ENCODE measurements at regions not wholly inside any gene's neighbourhood (a gene's known extent, or its start where the extent isn't known, plus 50 kb on each side); places are given as distances from the start of the nearest gene placed in this dataset.

GRCh38 chr11:129700701-129701100, 114.9 kb upstream of the TMEM45B start:
- H3K27me3 ChIP-seq, result no peaks in the 10 kb centered on the region
- DNase-seq, result no peak
- H3K27ac ChIP-seq, result no peak overlapping the region
- no peak for TF ChIP-seq CTCF (IDR thresholded peaks at IDR 0.05)
- TF ChIP-seq POLR2A (IDR thresholded peaks at IDR 0.05), result no peak
- no peaks in the 10 kb centered on the region for H3K9me3 ChIP-seq
- H3K4me3 ChIP-seq (replicated peaks in 1 of 3), result no peak overlapping the region
- no peaks in the 10 kb centered on the region for H3K36me3 ChIP-seq
- intact Hi-C loops (cut with DNase I), result no loop called here
- H3K4me1 ChIP-seq, result no peaks in the 10 kb centered on the region
- WGBS, 2 donors, result 86 to 92% methylated on average over 3 of the region's 3 CpGs

- Histone ChIP-seq H3K4me3 (replicated peaks in 1 of 3) (no peak overlapping the region), H3K36me3 (no peaks in the 10 kb centered on the region), H3K9me3 (no peaks in the 10 kb centered on the region), H3K4me1 (no peaks in the 10 kb centered on the region), H3K27me3 (no peaks in the 10 kb centered on the region), H3K27ac (no peak overlapping the region)
- intact Hi-C loops (cut with DNase I), result no loop called here
- WGBS, 2 donors, result 81 to 87% methylated on average over 4 to 6 of the region's 6 CpGs
- TF ChIP-seq CTCF (IDR thresholded peaks at IDR 0.05) (no peak), POLR2A (IDR thresholded peaks at IDR 0.05) (no peak)
- DNase-seq, result no peak
Measured at GRCh38 chr11:129701706-129702105, 113.9 kb upstream of the TMEM45B start.

- no peak for DNase-seq
- Histone ChIP-seq H3K27me3 (no peaks in the 10 kb centered on the region), H3K4me1 (no peaks in the 10 kb centered on the region), H3K27ac (no peak overlapping the region), H3K9me3 (no peaks in the 10 kb centered on the region), H3K4me3 (replicated peaks in 1 of 3) (no peak overlapping the region), H3K36me3 (no peaks in the 10 kb centered on the region)
- TF ChIP-seq CTCF (IDR thresholded peaks at IDR 0.05) (no peak), POLR2A (IDR thresholded peaks at IDR 0.05) (no peak)
- WGBS, 2 donors, result 81 to 87% methylated on average over 14 of the region's 14 CpGs
- intact Hi-C loops (cut with DNase I), result no loop called here
Measured at GRCh38 chr11:129702410-129703398, 112.9 kb upstream of the TMEM45B start.

GRCh38 chr11:129703846-129704245, 111.8 kb upstream of the TMEM45B start:
- WGBS, 2 donors, result 69 to 75% methylated on average over 6 of the region's 6 CpGs
- Histone ChIP-seq H3K9me3 (no peaks in the 10 kb centered on the region), H3K36me3 (no peaks in the 10 kb centered on the region), H3K4me3 (replicated peaks in 1 of 3) (no peak overlapping the region), H3K4me1 (no peaks in the 10 kb centered on the region), H3K27ac (no peak overlapping the region), H3K27me3 (no peaks in the 10 kb centered on the region)
- intact Hi-C loops (cut with DNase I), result no loop called here
- TF ChIP-seq CTCF (IDR thresholded peaks at IDR 0.05) (no peak), POLR2A (IDR thresholded peaks at IDR 0.05) (no peak)
- no peak for DNase-seq

GRCh38 chr11:129704831-129705230, 110.8 kb upstream of the TMEM45B start:
- Histone ChIP-seq H3K9me3 (no peaks in the 10 kb centered on the region), H3K27me3 (no peaks in the 10 kb centered on the region), H3K27ac (no peak overlapping the region), H3K36me3 (no peaks in the 10 kb centered on the region), H3K4me3 (replicated peaks in 1 of 3) (no peak overlapping the region), H3K4me1 (no peaks in the 10 kb centered on the region)
- TF ChIP-seq CTCF (IDR thresholded peaks at IDR 0.05), result no peak
- TF ChIP-seq POLR2A (IDR thresholded peaks at IDR 0.05), result no peak
- WGBS, 2 donors, result 79 to 86% methylated on average over 3 of the region's 3 CpGs
- no peak for DNase-seq
- intact Hi-C loops (cut with DNase I), result no loop called here

Measured in thyroid gland (tissue), 4 donors.